ENCODE measurements at regions not wholly inside any gene's neighbourhood (a gene's known extent, or its start where the extent isn't known, plus 50 kb on each side); places are given as distances from the start of the nearest gene placed in this dataset.

DNA sequence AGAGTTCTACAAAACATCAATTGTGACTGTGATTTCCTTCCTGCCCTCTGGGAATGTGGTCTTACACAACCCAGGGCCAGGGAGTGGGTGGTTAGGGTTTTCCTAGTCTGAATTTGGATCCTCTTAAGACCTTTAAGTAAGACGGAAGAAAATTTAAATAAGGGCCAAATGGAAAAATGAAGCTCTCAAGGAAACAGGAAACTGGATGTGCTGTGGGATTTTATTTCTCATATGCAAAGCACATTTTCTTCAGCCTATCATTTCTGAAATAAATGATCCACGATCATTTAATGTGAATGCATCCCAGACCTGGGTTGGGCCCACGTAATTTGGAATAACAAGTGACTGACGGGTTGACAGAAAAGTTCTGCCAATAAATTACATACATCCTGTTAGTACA, 243.6 kb downstream of the CLIC5 start:
- no peak overlapping the region for H3K4me3 ChIP-seq (ENCODE audit: low read depth, low read length)
- no peak for DNase-seq (ENCODE audit: low read depth)
- TF ChIP-seq, protein P1, sequence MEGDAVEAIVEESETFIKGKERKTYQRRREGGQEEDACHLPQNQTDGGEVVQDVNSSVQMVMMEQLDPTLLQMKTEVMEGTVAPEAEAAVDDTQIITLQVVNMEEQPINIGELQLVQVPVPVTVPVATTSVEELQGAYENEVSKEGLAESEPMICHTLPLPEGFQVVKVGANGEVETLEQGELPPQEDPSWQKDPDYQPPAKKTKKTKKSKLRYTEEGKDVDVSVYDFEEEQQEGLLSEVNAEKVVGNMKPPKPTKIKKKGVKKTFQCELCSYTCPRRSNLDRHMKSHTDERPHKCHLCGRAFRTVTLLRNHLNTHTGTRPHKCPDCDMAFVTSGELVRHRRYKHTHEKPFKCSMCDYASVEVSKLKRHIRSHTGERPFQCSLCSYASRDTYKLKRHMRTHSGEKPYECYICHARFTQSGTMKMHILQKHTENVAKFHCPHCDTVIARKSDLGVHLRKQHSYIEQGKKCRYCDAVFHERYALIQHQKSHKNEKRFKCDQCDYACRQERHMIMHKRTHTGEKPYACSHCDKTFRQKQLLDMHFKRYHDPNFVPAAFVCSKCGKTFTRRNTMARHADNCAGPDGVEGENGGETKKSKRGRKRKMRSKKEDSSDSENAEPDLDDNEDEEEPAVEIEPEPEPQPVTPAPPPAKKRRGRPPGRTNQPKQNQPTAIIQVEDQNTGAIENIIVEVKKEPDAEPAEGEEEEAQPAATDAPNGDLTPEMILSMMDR (IDR thresholded peaks at IDR 0.05; ENCODE audit: low read depth, low read length), result no peak
- TF ChIP-seq MYC (IDR thresholded peaks at IDR 0.05; ENCODE audit: low read depth, low read length) (no peak), POLR2A (IDR thresholded peaks at IDR 0.05; ENCODE audit: extremely low read depth, insufficient read length) (no peak)
- TF ChIP-seq, protein P2, sequence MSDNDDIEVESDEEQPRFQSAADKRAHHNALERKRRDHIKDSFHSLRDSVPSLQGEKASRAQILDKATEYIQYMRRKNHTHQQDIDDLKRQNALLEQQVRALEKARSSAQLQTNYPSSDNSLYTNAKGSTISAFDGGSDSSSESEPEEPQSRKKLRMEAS (IDR thresholded peaks at IDR 0.05; ENCODE audit: low read depth, low read length), result no peak

DNA sequence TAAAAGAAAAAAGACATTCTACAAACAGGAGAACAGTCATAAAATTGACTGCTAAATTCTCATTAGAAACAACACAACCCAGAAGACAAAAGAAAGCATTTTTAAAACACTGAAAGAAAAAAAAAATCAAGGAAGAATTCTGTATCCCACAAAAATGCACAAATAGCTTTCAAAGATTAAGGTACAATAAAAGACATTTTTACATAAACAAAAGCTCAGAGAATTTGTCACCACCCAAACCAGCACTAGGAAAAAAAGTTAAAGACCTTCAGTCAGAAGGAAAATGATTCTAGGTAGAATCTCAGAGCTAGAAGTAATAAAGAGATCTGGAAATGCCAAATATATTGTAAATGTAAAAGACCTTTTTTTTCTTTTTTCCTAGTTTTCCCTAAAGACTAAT, 252.4 kb downstream of the CLIC5 start:
- H3K4me3 ChIP-seq (ENCODE audit: low read depth, low read length), result no peak overlapping the region
- no peak for DNase-seq (ENCODE audit: low read depth)
- TF ChIP-seq, protein P2 (IDR thresholded peaks at IDR 0.05; ENCODE audit: low read depth, low read length), result no peak
- TF ChIP-seq, protein P1 (IDR thresholded peaks at IDR 0.05; ENCODE audit: low read depth, low read length), result no peak
- TF ChIP-seq MYC (IDR thresholded peaks at IDR 0.05; ENCODE audit: low read depth, low read length) (no peak), POLR2A (IDR thresholded peaks at IDR 0.05; ENCODE audit: extremely low read depth, insufficient read length) (no peak)

DNA sequence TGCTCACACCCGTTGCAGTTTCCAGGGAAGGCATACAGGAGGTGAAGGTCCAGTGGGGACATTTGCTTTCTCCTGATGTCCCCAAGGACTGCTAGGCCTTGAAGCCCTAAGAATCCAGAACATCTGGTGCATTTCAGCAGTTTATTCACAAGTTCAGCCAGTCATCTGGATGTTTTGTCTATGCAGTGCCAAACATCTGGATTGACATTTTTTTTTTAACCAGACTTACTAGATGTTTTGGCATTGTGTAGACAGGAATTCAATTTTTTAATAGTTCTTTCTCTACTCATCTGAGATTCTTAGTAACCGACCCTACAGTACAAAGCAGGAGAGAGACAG, 256.2 kb downstream of the CLIC5 start:
- TF ChIP-seq, protein P2 (IDR thresholded peaks at IDR 0.05; ENCODE audit: low read depth, low read length), result no peak
- no peak for TF ChIP-seq POLR2A (IDR thresholded peaks at IDR 0.05; ENCODE audit: extremely low read depth, insufficient read length)
- TF ChIP-seq, protein P1 (IDR thresholded peaks at IDR 0.05; ENCODE audit: low read depth, low read length), result no peak
- TF ChIP-seq MYC (IDR thresholded peaks at IDR 0.05; ENCODE audit: low read depth, low read length), result no peak
- no peak for DNase-seq (ENCODE audit: low read depth)
- H3K4me3 ChIP-seq (ENCODE audit: low read depth, low read length), result no peak overlapping the region

DNA sequence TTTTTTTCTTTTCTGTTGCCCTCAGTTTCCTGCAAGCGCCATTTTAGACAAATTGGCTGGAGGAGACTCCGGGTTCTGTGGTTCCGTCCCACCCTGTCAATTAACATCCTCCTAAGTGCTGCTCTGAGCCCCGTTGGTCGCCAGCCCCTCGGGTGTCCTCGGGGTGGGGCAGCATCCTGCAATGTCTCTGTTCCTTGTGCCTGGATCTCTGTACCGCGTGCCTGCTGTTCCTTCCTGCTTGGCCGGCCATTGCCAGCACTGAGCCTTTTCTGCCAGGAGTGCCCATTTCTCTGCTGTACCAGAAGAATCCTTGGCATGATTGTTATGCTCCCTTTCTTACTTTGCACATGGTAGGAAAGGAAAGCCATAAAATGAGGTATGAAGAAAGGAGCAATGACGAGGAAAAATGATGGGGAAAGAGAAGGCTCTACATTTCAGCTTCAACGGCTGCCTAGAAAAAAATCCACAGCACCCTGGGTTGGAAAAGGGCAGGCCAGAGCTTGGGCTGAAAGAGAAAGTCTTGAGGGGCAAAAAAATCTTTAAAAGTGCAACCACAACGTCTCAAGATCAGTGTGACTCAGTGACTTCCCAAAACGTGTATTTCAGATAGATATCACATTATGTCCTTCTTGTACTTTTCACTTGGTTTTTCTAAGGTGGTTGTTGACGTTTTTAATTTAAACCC, 256.7 kb downstream of the CLIC5 start:
- H3K4me3 ChIP-seq (ENCODE audit: low read depth, low read length), result no peak overlapping the region
- DNase-seq (ENCODE audit: low read depth), result no peak
- TF ChIP-seq POLR2A (IDR thresholded peaks at IDR 0.05; ENCODE audit: extremely low read depth, insufficient read length) (no peak), MYC (IDR thresholded peaks at IDR 0.05; ENCODE audit: low read depth, low read length) (no peak)
- TF ChIP-seq, protein P1 (IDR thresholded peaks at IDR 0.05; ENCODE audit: low read depth, low read length), result no peak
- TF ChIP-seq, protein P2 (IDR thresholded peaks at IDR 0.05; ENCODE audit: low read depth, low read length), result no peak

DNA sequence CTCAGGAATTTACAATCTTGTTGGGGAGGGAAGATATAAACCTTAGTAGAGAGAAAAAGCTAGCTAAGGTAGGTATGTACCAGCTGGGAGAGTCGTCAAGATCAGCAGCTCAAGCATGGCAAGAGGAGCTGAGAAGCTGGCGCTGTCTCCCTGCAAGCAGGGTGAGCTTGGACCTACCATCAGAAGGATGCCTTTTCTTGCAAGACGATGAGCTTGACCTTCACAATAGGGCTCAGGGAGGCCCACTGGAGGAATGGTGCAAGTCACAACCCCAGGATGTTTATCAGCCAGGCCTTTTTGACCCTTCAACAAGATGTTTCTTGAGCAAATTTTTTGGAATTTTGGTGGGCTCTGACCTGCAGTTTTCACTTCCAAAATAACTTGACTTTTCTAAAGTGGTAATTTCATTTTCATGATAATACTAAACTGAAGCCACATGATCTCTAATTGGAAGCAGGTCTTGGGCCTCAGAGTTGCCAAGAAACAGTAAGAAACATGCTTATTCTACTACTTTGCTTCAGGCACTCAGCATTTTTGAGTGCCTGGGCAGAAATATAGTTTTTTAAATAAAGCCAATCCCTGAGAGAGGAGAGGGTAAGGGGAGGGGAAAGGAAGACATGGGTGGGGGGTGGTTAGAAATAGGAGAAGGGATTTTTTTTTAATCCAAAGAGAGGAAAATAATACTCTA, 258.1 kb downstream of the CLIC5 start:
- no peak overlapping the region for H3K4me3 ChIP-seq (ENCODE audit: low read depth, low read length)
- no peak for DNase-seq (ENCODE audit: low read depth)
- TF ChIP-seq MYC (IDR thresholded peaks at IDR 0.05; ENCODE audit: low read depth, low read length) (no peak), POLR2A (IDR thresholded peaks at IDR 0.05; ENCODE audit: extremely low read depth, insufficient read length) (no peak)
- TF ChIP-seq, protein P1 (IDR thresholded peaks at IDR 0.05; ENCODE audit: low read depth, low read length), result no peak
- TF ChIP-seq, protein P2 (IDR thresholded peaks at IDR 0.05; ENCODE audit: low read depth, low read length), result no peak
